ELR (cell line): ENCODE measurements at regions not wholly inside any gene's neighbourhood (a gene's known extent, or its start where the extent isn't known, plus 50 kb on each side); places are given as distances from the start of the nearest gene placed in this dataset.

Source experiments
- DNase-seq: peaks from one replicate; pipeline ENCODE4 v3.0.0-alpha.2; 2015; ENCODE audit warnings: low read depth

DNA sequence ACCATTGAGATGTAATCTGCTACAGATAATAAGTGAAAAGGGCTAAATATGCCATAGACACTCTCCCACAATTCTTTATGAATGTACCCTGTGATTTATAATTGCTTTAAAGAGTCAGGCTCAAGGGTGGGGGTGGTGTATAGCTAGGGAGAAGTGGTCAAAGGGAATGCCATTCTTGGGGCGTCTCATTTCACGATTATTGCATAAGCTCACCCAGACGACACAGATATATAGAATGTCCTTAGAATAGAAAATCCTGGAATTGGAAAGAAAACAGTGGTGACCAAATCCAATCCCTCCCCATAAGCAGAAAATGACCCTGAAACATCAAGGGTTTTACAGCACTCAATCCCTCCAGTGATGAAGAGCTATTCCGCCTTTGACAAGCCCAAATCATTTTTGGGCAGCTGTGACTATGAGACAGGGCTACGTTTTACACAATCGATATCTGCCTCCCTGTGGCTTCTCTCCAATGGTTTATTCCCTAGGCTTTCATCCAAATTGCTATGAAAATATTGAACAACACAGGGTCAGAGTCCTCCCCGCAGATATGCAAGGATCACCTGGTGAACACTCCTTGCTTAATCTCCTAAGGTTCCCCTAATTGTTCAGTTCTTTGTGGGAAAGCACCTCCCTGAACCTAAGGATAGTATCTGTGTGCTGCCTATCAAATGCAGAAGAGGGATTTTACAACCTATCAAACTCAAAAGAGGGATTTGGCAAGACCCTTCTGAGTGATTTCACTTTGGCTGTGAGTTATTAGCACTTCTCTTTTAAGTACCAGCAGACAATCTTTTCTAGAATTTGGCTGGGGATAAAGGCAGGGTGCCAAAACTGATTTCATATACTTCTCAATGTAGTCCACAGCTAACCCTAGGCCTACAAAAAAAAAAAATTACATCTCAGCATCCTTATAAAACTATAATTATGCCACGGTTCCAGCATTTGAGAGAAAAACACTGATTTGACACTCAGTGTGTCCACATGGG is 144.9 kb upstream of the CDH6 start:
- DNase-seq: no peak

DNA sequence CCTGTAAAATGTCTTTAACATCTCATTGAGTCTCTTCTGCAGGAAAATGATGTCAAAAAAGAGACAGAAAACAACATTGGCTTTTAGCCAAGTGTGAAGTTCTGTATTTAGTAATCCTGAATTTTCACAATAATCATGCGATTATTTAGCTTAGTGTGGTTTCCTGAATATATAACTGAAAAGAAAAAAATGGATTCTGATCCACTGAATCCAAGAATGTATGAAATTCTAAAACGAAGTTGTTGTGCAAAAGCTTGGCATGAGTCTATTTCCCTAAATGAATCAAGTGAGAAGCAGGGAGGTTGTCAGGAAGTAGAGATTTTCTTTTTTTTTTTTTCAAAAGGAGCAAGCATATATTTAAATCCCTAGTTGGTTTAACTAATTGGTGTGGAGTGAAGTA is 145.9 kb upstream of the CDH6 start:
- no peak for DNase-seq

DNA sequence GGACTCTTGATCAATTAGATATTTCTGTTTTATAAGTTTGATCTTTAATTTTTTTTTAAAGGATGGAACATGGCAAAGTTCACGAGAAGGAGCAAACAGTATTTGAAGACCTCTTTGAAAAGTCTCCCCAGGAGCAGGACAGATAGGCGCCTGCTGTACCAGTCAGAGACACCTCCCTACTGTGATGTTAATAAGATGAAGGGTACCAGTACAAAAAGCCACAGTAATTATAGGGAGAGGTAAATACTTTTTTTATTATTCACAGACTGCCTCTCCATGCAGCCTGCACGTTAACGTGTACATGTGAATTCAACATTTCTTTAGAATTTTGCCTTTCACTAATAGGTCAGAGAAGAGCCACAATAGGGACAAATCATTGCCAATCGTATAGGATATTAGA is 146.5 kb upstream of the CDH6 start:
- no peak for DNase-seq

DNA sequence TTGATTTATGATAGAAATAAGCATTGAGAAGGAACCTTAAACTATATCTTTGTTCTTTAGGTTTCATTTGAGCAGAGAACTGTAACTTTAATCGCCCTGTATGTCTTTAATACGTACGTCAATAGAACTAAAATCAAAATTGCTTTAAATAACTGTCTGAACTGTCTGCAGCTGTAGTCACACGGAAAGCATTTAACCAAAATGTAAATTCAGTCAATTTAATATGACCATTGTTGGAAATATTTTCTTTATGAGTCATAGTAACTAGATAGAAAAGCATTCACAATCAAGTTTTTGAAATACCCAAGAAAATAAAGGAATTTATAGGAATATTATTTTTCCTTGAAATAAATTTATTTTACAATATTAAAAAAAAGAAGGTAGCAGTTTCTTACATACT is 157.1 kb upstream of the CDH6 start:
- peak; percentile 0 for DNase-seq

DNA sequence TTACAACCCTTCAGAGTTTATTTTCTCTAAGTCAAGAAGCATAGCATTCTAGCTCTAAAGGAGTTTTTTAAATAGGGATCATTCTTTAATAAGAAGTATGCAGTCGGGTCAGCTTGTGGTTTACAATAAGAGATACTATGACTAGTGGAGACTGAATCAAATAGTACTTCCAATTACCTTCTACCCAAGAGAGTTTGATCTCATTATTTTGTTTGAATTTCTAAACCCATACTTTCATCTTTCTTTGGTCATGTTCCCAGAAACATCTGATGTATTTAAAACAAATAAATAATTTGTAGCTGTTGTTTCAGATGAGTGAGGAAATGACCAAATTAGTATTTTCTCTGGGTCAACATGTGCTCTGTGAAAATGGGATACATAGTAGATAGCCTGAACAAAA is 160.2 kb upstream of the CDH6 start:
- DNase-seq: no peak

DNA sequence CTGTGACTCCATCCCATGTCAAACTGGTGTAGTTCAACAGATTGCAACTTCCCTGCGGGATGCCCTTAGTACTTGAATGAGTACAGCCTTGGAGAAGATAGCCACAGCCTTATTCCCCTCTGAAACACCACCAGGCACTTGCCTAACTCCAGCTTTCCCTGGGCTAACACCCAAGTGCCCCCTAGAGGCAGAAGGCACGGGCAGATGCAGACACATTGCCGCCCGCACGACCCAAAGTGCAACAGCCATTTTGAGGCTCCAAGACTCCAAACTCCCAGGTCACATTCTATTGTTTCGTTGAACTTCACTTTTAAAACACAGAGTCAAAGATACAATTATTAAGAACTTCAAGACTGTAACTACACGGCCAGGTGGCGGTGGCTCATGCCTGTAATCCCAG is 163.6 kb upstream of the CDH6 start:
- DNase-seq: no peak

DNA sequence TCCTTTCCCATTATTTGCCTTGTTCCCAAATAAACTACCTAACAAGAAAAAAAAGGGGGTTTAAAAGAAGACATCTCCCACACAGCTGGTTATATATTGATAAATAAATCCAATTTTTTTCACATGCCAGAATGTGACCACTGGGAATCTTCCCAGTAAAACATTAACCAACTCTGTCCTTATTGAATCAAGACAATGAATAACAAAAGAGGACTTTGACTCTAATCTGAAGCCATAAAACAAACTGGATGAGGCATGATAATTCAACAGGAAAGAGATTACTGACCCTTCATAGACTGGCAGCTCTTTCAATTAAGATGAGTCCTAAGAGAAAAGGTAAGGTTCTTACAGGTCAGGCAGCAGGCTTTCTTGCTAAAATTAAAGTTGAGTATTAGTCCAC is 165.8 kb upstream of the CDH6 start:
- no peak for DNase-seq

DNA sequence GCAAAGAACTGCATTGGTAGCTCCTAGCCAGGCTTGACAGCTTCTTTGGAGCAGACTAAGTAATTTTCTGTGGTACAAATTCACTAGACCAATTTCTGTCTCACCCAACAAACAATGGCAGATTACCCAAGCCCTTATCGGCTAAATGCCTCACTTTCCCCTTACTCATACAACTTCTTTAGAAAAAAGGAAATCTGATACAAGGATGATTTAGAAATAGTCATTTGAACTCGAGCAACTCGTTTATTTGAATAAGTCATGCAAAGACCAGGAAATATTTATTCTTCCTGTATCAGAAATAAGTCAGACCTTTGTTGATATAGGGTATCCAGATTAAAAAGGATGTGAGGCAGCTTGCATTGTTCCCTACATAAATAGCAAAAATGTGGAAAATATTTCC is 170.4 kb upstream of the CDH6 start:
- no peak for DNase-seq

DNA sequence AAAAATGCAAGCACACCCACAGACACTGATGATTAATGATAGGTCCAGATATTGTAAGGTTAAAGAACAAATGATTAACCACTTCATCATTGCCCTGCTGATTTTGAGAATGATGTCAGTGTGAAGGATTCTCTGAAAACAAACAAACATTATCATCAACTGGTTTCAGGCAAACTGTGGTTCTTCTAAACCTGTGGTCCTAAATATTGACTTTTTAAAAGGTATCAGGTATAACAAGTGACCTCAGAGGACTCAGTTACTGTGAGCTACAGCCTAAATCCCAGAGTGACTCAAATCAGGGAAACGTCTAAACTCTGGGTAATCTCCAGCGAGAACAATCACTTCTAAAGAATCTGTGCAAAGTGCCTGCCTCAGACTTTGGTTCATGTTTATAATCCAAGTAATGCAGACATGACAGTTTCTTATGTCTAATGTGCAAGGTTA is 172.3 kb upstream of the CDH6 start:
- DNase-seq: no peak

DNA sequence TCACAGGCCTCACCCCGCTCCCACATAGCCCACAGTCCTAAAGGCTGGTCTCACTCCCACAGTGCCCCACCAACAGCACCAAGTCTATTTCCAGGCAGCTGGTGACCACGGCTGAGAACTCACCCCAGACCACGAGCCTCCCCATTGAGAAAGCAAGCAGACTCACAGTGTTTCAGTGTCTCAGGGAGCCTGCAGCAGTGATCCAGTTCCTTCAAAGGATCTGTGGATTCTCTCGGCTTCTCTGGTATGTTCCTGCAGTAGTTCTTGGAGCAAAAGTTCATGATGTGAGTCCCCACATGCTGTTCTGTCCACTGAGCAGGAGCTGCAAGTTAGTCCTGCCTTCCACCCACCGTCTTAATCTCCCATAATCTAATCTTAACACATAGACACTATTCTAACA is 185.3 kb upstream of the CDH6 start:
- no peak for DNase-seq

DNA sequence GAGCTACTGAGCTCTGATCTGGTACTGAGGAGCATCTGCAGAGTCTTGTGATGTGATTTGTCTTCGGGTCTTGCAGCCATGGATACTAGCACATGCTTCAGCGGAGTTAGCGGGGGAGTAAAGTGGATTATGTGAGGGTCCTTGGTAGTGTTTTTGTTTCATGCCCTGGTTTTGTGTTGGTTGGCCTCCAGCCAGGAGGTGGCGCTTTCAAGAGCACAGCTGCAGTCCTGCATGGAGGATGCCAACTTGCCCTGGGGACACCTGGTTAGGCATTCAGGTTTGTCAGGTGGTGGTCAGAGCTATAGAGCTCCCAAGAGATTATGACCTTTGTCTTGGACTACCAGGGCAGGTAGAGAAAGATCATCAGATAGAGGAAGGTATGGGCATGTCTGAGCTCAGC is 185.8 kb upstream of the CDH6 start:
- no peak for DNase-seq

DNA sequence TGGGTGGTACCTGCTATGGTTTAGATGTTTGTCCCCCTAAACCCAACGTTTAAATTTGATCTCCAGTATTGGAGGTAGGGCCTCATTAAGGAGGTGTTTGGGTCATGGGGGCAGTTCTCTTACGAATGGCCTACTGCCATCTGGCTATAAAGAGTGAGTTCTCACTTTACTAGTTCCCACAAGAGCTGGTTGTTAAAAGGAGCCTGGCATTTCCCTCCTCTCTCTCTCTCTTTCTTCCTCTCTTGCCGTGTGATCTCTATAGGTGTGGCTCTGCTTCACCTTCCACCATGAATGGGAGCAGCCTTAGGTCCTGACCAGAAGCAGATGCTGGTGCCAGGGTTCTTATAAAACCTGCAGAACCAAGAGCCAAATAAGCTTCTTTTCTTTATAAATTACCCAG is 193.2 kb upstream of the CDH6 start:
- DNase-seq: no peak

DNA sequence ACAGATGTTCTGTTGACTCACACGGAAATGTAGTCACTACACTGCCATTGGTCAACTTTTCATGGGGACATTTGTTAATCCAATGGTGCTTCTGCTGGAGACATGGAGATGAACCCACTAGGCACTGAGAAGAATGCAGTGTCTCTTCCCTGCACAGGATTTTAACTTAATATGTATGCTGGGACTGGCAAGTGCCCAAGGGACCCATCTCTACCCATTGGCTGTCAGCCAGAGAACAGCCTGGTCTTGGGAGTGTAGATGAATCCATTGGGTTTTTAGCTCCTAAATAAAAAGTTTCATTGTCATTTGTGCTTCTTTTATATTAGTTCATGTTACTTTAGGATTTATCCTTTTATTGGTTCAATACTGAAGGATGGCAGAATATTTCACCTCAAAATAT is 195.8 kb upstream of the CDH6 start:
- DNase-seq: no peak

DNA sequence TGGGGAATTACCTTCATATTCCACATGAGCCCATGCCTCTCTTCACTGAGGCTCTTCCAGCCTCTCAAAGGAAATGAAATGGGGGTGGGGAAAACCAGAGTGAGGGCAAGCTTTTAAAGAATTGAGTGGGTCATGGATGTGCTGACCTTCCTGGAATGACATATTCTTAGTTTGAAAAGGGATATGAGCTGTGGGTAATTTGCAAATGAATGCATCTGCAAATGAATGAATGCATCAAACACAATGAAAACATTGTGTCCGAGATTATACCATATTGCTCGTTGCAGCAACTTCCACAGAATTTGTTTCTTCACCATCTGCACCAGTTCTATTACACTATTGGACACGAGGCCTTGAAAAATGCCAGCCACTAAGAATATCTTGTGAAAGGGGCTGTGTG is 198.6 kb upstream of the CDH6 start:
- no peak for DNase-seq

DNA sequence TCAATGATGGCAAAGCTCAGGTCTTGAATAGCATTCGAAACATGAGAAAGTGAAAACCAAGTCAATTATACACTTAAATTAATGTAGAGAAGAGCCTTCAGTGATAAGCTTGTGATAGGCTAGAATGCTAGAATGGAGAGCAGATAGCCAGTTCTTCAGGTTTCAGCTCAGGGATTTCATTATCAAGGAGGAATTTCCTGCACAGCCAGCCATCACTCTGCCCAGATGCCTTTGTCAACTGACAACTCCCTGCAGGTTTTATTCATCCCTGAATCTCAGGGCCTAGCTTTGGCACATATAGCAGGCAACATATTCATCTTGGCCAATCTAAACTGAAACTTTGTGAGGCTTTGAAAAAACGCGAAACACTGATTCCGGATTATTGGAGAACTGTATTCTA is 199.3 kb upstream of the CDH6 start:
- DNase-seq: no peak

DNA sequence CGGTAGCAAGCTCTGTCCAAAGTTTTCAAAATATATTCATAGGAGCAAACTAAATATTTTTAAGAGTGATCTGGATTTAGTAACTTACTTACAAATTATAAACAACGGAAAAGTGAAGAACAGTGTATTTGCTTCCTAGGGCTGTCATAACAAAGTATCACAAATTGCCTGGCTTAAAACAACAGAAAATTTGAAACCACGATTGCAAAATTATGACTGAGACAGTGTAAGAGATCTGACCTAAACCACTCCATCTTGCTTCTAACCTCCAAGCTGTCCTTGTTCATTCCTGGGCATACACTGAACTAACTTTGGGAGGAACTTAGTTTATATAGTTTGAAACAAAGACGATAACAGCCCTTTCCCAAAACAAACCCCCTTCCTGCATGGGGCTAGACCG is 202.0 kb upstream of the CDH6 start:
- no peak for DNase-seq

DNA sequence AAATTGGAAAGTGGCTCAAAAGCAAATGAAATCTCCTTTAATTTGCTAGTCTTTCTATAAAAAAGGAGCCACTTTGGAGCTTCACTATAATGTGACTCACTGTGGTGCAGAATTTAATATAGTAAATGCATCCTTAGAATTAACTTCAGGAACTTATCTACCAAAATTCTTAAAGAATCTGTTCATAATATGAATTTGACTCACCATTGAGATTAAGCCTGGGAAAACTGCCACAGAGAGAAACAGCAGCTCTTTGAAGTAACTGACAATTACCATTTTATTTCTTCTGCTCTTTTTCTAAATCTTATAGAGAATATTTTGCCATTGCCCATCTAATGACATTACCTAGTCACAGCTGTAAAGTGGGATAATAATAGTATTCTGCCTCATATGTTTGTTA is 211.9 kb upstream of the CDH6 start:
- no peak for DNase-seq

DNA sequence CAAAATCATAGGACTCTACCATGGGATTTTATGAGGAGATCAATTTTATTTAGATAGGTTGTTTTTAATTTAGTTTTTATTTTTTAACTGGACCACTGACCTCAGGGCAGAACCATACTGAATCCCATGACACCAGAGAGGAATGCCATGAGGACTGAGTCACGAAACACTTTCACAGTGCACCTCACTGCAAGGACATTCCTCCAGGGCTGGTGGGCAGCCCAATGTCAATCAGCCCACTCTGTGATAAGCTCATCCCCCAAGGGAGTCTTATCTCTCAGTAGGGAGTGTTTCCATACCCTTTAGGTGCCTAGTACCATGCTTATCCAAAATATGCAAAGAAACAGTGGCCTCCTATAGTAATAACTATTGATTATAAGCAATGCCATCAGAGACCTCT is 224.5 kb upstream of the CDH6 start:
- no peak for DNase-seq

DNA sequence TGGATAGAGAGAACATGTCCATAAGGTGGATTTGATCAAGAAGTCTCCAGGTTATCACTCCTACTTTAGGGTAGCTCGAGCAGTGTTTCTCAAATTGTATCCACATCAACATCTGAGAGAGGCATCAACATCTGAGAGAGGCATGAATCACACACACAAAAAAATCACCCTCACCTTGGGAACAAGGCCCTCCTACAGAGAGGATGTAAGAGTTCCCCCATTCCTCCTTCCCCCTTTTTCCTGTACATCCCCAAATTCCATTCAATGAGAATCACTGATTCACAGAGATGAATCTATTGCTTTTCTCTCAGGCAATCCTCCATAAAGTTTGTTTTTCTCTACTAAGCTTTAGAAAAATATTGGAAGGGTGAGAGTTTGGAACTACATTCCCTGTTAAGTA is 233.4 kb upstream of the CDH6 start:
- no peak for DNase-seq

DNA sequence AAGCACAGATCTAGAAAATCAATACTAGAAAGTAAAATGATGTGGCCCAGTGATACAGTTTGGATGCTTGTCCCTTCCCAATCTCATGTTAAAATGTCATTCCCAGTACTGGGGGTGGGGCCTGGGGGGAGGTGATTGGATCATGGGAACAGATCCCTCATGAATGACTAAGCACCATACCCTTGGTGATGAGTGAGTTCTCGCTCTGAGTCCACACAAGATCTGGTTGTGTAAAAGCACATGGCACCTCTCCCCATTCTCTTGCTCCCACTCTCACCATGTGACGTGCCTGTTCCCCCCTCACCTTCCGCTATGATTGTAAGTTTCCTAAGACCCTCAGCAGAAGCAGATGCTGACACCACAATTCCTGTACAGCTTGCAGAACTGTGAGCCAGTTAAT is 234.2 kb upstream of the CDH6 start:
- DNase-seq: no peak

DNA sequence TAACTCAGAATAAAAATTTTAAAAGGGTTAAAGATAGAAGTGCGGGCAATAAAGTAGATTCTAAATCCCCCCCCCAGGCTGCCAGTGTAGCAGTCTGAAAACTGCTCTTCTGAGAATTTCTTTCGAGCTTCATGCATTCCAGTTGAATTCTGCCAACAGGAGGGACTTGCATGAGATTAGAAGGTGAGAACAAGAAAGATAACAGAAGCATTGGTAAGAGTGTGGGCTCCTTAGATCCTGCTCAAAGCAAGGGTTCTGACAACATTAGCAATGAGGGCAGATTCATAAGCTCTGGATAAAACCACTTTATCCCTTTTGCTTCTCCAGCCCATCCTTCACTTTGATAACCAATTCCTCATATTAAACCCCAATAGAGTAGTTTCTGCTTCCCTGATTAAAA is 235.9 kb upstream of the CDH6 start:
- DNase-seq: no peak

DNA sequence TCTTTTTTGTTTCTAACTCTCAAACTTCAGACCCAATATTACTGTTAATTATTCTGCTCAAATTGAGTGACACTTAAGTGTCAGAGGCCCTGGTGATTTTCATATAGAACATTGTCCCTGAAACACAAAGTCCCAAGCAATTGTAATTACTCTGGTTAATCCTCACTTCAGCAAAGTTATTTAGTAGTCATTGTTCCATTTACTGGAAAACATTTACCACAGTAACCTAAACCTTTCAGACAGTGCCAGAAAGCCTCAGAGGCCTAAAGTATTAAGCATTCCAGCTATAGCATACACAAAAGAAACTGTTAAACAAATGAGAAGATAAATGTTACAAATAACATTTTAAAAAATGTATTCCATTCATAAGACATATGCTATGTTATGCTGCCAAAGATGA is 237.2 kb upstream of the CDH6 start:
- DNase-seq: no peak

DNA sequence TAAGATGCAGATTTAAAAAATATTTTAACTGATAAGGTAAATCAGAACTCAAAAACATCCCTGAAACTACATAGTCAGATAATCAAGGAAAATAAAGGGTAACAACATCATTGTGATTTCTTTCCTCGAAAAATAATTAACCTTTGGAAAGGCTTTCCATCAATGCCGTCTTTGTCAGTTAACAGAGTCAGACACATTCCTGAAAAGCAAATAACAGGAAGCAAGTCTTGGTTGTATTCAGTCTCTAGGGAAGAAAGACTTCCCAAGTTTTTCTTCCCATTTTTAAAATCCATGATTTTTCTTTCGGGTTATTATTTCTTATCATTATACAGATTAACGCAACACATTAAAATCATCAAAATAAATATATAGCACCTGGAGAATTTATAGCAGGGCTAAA is 256.4 kb upstream of the CDH6 start:
- DNase-seq: no peak

DNA sequence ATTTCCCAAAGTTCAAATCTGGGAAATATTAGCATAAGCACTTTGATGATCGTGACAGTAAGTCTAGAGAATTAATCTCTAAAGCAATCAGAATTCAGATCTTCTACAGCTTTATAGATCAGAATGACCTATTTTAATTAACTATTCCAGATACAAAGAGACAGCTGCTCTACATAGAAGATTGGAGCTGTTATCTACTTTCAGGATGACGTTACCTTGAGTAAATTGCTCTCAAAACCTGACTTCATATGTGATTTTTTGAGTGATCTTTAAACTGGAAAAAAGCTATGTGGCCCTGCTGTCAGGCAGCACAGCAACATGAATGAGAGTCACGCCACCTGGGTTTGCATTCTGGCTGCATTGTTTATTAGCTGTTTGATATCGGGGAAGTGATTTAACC is 259.9 kb upstream of the CDH6 start:
- DNase-seq: no peak
